ENCODE measurements at regions not wholly inside any gene's neighbourhood (a gene's known extent, or its start where the extent isn't known, plus 50 kb on each side); places are given as distances from the start of the nearest gene placed in this dataset.

GRCh38 chr5:176180781-176181180 lies 57.4 kb upstream of the SIMC1 start:
- TF ChIP-seq, protein P1, sequence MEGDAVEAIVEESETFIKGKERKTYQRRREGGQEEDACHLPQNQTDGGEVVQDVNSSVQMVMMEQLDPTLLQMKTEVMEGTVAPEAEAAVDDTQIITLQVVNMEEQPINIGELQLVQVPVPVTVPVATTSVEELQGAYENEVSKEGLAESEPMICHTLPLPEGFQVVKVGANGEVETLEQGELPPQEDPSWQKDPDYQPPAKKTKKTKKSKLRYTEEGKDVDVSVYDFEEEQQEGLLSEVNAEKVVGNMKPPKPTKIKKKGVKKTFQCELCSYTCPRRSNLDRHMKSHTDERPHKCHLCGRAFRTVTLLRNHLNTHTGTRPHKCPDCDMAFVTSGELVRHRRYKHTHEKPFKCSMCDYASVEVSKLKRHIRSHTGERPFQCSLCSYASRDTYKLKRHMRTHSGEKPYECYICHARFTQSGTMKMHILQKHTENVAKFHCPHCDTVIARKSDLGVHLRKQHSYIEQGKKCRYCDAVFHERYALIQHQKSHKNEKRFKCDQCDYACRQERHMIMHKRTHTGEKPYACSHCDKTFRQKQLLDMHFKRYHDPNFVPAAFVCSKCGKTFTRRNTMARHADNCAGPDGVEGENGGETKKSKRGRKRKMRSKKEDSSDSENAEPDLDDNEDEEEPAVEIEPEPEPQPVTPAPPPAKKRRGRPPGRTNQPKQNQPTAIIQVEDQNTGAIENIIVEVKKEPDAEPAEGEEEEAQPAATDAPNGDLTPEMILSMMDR (IDR thresholded peaks at IDR 0.05): no peak
- TF ChIP-seq POLR2A (IDR thresholded peaks at IDR 0.05): no peak

All from lower leg skin (tissue), 3 donors.